Prostate gland (tissue), 2 donors: ENCODE measurements at regions not wholly inside any gene's neighbourhood (a gene's known extent, or its start where the extent isn't known, plus 50 kb on each side); places are given as distances from the start of the nearest gene placed in this dataset.

Source experiments
- DNase-seq: peaks from one replicate; pipeline ENCODE4 v3.0.0-alpha.2; 2019; ENCODE audit warnings: low spot score
- H3K27ac ChIP-seq, 2 donors: fragments of 200-600 bp; sonication (generic); 2 replicates each; pipeline ENCODE4 v1.5.1; 2017 to 2019
- H3K27me3 ChIP-seq: fragments of 200-600 bp; sonication (generic); replicated peaks from 2 replicates; pipeline ENCODE4 v1.5.1; 2019; ENCODE audit not compliant: insufficient read depth
- H3K36me3 ChIP-seq, 2 donors: fragments of 200-600 bp; sonication (generic); 1 replicate in 1 of 2; 2 replicates in 1 of 2; pipeline versions ENCODE4 v1.5.1 to v1.8.1; 2017 to 2019
- H3K4me1 ChIP-seq: fragments of 200-600 bp; sonication (generic); replicated peaks from 2 replicates; pipeline ENCODE4 v1.5.1; 2019
- H3K4me3 ChIP-seq, 2 donors: fragments of 200-600 bp; sonication (generic); 2 replicates each; pipeline ENCODE4 v1.5.1; 2017 to 2019
- H3K9me3 ChIP-seq: fragments of 200-600 bp; sonication (generic); 2 replicates; pipeline ENCODE4 v1.5.1; 2017
- CTCF ChIP-seq, 4 experiments: fragments of 200-600 bp in 2 of 4; fragments of 450-650 bp in 2 of 4; sonication (generic) in 2 of 4; IDR thresholded peaks; 1 replicate in 3 of 4; 2 replicates in 1 of 4; pipeline ENCODE4 v1.5.1; 2016 to 2019; ENCODE audit warnings: antibody characterized with exemption in 4 of 4, mild to moderate bottlenecking in 2 of 4, moderate library complexity in 2 of 4
- POLR2A ChIP-seq: fragments of 450-650 bp; IDR thresholded peaks from one replicate; pipeline ENCODE4 v1.6.1; 2016; ENCODE audit warnings: antibody characterized with exemption, mild to moderate bottlenecking
- POLR2AphosphoS5 ChIP-seq: sonication (generic); formaldehyde crosslinking; IDR thresholded peaks from one replicate; pipeline ENCODE4 v1.6.1; 2017; ENCODE audit warnings: antibody characterized with exemption
- WGBS: methylation state at CpG from one replicate; pipeline ENCODE4 v1.1.5; 2018; 5-methylcytosine and 5-hydroxymethylcytosine counted together
- intact Hi-C: fragments of 100-400 bp; cut with DNase I; formaldehyde crosslinking; loops from one replicate; pipeline ENCODE4 v1.14.2; 2022

- DNase-seq: peak; percentile 60
- intact Hi-C loops: no loop called here
- no peaks in the 10 kb centered on the region for H3K27me3 ChIP-seq
- H3K27ac ChIP-seq: no peak overlapping the region
- no peaks in the 10 kb centered on the region for H3K4me1 ChIP-seq
- TF ChIP-seq POLR2AphosphoS5 (peak; percentile 6), POLR2A (no peak)
- WGBS: 38% methylated on average over 7 of the region's 7 CpGs
- H3K4me3 ChIP-seq: no peak overlapping the region
- H3K36me3 ChIP-seq: no peaks in the 10 kb centered on the region
- H3K9me3 ChIP-seq: no peaks in the 10 kb centered on the region
Measured at GRCh38 chr12:24069532-24070395, 120.3 kb upstream of the SOX5 start.

GRCh38 chr12:24066865-24067264, 117.4 kb upstream of the SOX5 start:
- Histone ChIP-seq H3K27me3 (no peaks in the 10 kb centered on the region), H3K4me3 (no peak overlapping the region), H3K4me1 (no peaks in the 10 kb centered on the region), H3K36me3 (no peaks in the 10 kb centered on the region), H3K9me3 (no peaks in the 10 kb centered on the region), H3K27ac (no peak overlapping the region)
- intact Hi-C loops: no loop called here
- DNase-seq: no peak
- WGBS: 49% methylated on average over 2 of the region's 2 CpGs
- TF ChIP-seq POLR2AphosphoS5 (no peak), CTCF (IDR thresholded peaks at IDR 0.05) (no peak), POLR2A (no peak)

GRCh38 chr12:24066097-24066496, 116.6 kb upstream of the SOX5 start:
- DNase-seq: no peak
- intact Hi-C loops: no loop called here
- no peaks in the 10 kb centered on the region for H3K36me3 ChIP-seq
- no peaks in the 10 kb centered on the region for H3K27me3 ChIP-seq
- no peaks in the 10 kb centered on the region for H3K4me1 ChIP-seq
- H3K4me3 ChIP-seq: no peak overlapping the region
- no peak for TF ChIP-seq POLR2A
- TF ChIP-seq CTCF (IDR thresholded peaks at IDR 0.05): no peak
- no peak for TF ChIP-seq POLR2AphosphoS5
- no peaks in the 10 kb centered on the region for H3K9me3 ChIP-seq
- no peak overlapping the region for H3K27ac ChIP-seq

GRCh38 chr12:24062642-24063245, 113.3 kb upstream of the SOX5 start:
- TF ChIP-seq CTCF (IDR thresholded peaks at IDR 0.05): no peak
- TF ChIP-seq POLR2A: no peak
- TF ChIP-seq POLR2AphosphoS5: no peak
- intact Hi-C loops: no loop called here
- H3K4me3 ChIP-seq: no peak overlapping the region
- no peak for DNase-seq
- H3K36me3 ChIP-seq: no peaks in the 10 kb centered on the region
- no peaks in the 10 kb centered on the region for H3K27me3 ChIP-seq
- H3K9me3 ChIP-seq: no peaks in the 10 kb centered on the region
- WGBS: 63% methylated on average over 1 of the region's 1 CpG
- H3K27ac ChIP-seq: no peak overlapping the region
- H3K4me1 ChIP-seq: no peaks in the 10 kb centered on the region

- 92% methylated on average over 1 of the region's 1 CpG for WGBS
- no peak for TF ChIP-seq POLR2AphosphoS5
- TF ChIP-seq POLR2A: no peak
- TF ChIP-seq CTCF (IDR thresholded peaks at IDR 0.05): no peak
- no peak for DNase-seq
Measured at GRCh38 chr12:24060089-24060488, 110.6 kb upstream of the SOX5 start.

More at GRCh38 chr12:24060089-24060488, 110.6 kb upstream of the SOX5 start:
- Histone ChIP-seq H3K4me3 (no peak overlapping the region), H3K36me3 (no peaks in the 10 kb centered on the region), H3K27ac (no peak overlapping the region), H3K27me3 (no peaks in the 10 kb centered on the region), H3K9me3 (no peaks in the 10 kb centered on the region), H3K4me1 (no peaks in the 10 kb centered on the region)
- intact Hi-C loops: no loop called here
